ENCODE measurements at regions not wholly inside any gene's neighbourhood (a gene's known extent, or its start where the extent isn't known, plus 50 kb on each side); places are given as distances from the start of the nearest gene placed in this dataset.
"Not testable (repeated sequence)": the region's sequence is repeated elsewhere in the genome, so short reads cannot be mapped to it uniquely, and the experiment has no call there.

DNA sequence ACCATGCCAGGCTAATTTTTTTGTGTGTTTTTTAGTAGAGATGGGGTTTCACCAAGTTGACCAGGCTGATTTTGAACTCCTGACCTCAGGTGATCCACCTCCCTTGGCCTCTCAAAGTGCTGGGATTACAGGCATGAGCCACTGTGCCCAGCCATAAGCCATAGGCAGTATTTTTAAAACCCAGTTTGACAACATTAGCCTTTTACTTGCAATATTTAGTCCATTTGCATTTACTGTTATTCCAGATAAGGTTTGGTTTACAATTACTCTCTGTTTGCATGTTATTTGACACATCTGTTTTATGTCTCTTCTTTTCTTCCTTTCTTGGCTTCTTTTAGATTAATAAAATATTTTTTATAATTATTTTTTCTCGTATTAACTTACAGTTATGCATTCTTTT, 83.6 kb upstream of the EPHB3 start:
- no peak for DNase-seq (ENCODE audit: low read depth)

DNA sequence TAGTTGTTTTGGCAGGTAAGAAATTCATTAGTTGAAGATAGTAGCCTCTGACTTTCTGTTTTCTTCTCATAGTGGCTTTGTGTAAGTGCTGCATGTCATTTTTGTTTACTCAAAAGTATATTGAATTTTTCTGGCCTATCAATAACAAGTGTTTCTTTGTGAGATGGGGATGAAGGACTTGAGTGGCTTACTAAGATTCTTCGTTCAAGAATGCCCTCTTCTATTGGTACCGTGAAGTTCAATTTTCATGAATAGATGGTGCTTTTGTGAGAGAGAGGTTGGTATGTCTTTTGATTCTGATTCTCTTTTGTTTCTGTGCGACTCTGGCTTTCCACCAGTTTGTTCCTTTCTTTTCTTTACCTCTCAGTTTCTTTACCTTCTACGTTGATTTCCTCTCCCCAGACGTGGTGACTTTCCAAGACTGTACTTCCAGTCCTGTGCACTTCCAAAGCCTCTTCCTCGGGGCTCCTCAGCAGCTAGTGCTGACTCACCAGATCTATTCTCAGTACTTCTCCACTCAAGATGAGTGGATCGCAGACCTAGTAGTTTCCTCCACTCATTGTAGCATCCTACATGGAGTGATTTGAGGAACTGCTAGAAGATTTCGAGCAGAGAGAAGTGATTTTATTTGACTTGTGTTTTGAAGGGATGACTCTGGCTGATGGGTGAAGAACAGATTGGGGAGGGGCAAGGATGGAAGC, 82.0 kb upstream of the EPHB3 start:
- DNase-seq (ENCODE audit: low read depth), result no peak

DNA sequence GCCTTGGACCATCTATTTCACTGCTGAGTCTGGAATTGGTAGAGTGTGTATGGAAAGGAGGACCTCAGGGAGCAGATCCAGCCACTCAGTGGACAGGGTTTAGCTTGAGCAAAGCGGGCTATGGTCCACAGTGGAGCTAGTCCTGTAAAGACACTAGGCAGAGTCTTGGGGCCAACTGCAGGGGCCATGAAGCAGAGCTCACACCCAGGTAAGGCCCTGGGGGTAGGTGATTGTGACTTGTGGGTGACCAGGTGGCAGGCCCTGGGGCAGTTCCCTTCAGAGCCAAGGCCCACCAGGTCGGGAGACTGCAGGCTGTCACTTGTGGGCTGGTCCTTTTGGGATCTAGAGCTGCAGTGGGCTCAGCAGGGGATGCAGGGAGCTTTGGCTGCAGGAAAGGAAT, 80.8 kb upstream of the EPHB3 start:
- no peak for DNase-seq (ENCODE audit: low read depth)

DNA sequence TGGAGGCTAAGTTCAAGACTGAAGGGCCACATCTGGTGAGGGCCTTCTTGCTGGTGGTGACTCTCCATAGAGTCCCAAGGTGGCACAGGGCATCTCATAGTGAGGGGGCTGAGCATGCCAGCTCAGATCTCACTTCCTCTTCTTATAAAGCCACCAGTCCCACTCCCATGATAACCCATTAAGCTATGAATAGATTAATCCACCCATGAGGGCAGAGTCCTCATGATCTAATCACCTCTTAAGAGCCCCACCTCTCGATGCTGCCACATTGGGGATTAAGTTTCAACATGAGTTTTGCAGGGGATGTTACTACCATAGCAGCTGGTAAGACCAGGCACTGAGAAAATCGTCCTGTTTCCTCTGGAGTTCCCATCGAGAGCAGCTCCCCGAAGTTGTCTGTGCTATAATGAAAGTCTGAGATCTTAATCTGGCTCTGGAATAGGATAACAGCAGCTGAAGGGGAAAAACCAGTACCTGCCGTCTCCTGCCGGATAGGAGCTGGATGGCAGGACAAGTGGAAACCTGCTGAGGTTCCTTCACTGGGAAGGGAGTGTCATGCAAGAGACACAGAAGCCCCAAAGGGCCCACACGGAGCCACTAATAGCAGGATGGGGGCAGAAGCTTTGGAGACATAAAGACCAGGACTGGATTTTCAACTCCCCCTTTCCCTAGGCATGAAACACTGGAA, 79.5 kb upstream of the EPHB3 start:
- DNase-seq (ENCODE audit: low read depth), result no peak

DNA sequence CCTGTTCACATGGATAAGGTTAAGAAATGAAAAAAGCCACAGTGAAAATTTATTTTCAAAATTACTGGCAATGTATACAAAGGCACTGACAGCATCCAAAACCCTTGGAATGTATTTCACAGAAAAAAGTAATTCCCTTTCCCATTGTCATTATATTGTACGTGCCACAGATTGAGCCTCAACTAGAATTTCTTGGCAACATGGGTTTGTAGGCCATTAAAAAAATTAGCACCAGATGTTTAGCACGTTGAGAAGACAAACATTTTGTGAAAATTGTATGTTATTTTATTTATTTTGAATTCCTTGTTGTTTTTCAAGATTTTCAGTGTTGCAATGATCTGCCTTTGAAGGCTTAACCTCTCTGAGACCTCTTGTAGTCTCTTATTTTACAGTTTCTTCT, 76.3 kb upstream of the EPHB3 start:
- DNase-seq (ENCODE audit: low read depth), result no peak

DNA sequence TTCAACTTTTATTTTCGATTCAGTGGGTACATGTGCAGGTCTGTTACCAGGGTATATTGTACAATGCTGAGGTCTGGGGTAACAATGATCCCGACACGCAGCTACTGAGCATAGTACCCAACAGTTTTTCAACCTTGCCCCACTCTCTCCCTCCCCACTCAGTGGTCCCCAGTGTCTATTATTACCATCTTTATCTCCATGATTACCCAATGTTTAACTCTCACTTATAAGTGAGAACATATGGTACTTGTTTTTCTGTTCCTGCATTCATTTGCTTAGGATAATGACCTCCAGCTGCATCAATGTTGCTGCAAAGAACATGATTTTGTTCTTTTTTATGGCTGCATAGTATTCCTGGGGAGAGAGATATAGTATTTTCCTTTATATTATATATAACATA, 75.7 kb upstream of the EPHB3 start:
- no peak for DNase-seq (ENCODE audit: low read depth)

DNA sequence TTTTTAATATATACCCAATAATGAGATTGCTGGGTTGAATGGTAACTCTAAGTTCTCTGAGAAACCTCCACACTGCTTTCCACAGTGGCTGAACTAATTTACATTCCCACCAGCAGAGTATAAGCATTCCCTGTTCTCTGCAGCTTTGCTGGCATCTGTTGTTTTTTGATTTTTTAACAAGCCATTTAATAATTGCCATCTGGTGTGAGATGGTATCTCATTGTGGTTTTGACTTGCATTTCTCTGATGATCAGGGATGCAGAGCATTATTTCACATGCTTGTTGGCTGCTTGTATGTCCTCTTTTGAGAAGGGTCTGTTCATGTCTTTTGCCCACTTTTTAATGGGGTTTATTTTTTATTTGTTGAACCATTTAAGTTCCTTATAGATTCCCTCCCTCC, 75.0 kb upstream of the EPHB3 start:
- DNase-seq (ENCODE audit: low read depth), result no peak

DNA sequence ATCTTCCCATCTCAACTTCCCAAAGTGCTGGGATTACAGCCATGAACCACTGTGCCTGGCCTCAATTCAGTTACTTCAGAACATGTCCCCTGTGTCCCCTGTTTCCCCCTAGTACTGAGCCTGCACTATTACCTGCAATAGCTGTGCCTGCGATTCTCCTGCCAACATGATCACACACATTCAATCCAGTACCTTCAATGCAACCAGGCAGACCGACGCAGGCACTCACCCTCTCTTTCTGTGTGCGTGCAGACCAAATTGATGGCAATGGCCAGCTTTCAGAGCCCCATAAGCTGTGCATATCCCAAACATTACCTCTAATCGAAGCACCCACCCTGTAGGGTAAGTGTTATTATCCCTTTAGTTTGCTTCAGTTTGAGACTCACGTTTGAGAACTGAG, 73.0 kb upstream of the EPHB3 start:
- no peak for DNase-seq (ENCODE audit: low read depth)

DNA sequence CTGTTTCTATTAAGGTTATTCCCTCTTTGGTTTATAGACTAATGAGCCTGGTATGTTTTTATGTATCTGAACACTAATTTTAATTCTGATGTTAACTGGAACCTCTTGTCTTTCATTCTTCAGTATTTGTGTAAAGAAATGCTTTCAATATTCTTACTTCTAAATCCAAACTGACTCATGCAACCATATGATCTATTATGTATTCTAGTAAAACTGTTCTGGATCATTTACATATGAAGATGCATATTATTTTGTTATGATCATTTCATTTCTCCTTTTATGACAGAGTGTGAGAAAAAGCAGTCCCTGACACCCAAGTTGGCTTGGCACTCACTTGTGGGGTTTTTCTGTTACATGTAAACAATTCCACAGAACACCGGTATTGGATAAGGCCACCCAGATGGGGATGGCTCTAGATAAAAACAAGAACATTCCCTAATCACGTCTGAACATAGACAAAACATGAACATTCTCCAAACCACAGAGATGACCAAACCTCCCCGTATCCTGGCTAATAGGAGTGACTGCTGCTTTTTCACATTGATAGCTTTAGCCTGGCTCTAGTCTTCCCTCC, 72.2 kb upstream of the EPHB3 start:
- DNase-seq (ENCODE audit: low read depth), result no peak

DNA sequence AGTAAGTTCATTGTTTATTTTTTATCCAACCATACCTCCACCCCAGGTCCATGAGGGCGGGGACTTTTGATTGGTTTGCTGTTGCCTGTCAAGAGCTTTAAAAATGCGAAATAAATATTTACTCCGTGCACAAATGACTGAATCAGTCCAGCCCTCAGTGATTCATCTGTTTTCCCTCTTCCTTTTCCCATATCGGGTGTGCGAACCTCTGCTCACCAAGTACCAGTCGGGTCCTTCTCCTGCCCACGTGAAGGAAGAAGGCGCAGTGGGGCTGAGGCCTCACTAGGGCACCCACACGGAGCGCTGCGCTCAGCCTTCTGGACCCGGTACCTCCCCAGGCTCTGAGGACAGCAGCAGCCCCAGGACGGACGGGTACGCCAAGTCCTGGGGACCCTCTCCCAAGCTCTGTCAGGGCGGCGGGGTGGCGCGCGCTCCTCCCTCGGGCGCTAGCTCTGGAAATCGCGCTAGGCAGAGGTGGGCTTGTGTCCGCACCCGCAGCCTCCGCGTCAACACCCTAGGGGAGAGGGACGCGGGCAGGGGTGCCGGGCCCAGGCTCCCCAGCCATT, 70.5 kb upstream of the EPHB3 start:
- no peak for DNase-seq (ENCODE audit: low read depth)

DNA sequence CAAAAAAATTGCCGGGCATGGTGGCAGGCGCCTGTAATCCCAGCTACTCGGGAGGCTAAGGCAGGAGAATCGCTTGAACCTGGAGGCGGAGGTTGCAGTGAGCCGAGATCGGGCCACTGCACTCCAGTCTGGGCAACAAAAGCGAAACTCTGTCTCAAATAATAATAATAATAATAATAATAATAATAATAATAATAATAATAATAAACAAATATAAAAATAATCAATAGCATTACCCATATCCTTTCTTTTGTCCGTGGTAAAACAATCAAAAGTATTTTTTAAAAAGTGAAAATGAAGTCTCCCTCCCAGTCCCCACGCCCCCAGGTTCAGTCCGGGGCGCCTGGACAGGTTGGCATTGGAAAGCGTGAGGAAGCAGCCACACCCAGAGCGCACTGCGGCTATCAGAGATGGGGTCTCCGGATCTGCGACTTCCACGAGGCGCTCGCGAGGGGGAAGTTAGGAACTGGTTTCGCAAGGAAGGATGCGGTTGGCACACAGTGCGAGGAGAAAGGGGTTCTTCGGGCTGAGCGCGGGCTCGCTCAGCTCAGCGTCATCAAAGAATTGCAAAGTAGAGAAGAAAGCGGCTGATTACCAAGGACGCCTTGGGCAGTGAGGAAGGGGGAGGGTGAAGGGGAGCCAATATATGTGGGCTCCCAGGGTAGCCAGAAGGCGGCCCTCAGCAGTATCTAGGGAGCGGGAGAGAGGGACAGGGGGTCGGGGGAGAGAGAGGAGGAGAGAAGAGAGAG, 69.5 kb upstream of the EPHB3 start:
- DNase-seq (ENCODE audit: low read depth), result no peak

DNA sequence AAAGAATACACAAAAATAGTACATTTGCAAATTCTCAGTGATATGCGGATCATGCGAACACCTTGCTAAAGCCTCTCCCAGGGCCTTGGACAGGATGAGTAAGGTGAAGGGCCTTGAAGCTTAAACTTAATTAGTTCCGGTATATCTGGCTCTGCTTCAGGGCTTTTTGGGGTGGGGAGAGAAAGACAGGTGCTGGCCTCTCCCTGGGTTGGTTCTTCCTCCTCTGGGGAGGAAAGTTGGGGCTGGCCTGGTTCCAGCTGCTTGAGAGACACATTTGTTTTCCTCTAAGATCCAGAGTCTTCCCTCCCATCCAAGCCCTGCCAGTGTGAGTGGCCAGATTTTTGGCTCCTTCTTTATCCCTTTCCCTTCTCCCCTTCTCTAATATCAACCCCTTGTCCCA, 64.7 kb upstream of the EPHB3 start:
- DNase-seq (ENCODE audit: low read depth), result no peak

DNA sequence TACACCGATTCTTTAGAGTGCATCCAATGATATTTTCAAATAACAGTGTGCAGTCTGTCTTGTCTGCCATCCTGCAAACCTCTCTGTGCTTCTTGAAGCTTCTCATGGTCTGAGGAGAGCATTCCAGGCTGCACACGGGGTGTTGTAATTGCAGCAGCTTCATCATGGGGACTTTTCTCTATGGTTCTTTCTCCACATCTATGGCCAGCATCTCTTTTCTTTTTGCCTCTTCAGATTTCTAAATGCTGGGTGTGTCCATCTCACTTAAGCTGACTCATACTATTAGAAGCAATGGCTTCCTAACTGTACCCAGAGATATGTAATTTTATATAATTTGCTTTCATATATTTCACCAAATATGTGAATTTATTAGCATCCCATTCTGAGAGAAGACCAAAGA, 63.8 kb upstream of the EPHB3 start:
- no peak for DNase-seq (ENCODE audit: low read depth)

DNA sequence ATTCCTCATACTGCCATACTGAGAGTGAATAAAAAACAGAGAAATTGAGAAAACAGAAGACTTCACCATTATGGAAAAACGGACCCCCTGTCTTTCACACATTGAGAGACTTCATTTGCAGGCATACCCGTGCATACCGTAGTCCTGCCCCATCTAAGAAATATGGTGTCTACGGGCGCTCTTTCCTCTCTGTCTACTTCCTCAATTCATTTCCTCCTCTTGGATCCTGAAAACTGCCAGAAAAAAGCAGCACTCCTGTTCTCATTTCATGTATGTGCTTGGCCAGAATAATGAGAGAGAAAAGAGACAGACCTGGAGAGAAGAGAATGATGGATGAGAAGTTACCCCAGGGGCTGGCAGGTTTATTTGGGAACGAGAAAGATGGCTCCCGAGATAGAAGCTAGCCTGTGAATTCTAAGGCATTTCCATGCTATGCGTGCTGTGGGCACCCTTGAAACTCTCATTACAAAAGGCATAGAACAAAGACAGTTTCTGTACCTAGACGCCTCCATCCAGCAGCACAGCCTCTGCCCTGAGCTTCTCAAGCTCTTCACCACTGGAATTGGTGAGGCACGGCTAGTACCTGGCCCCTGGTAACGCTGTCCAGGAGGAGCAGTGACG, 62.5 kb upstream of the EPHB3 start:
- DNase-seq (ENCODE audit: low read depth), result no peak

DNA sequence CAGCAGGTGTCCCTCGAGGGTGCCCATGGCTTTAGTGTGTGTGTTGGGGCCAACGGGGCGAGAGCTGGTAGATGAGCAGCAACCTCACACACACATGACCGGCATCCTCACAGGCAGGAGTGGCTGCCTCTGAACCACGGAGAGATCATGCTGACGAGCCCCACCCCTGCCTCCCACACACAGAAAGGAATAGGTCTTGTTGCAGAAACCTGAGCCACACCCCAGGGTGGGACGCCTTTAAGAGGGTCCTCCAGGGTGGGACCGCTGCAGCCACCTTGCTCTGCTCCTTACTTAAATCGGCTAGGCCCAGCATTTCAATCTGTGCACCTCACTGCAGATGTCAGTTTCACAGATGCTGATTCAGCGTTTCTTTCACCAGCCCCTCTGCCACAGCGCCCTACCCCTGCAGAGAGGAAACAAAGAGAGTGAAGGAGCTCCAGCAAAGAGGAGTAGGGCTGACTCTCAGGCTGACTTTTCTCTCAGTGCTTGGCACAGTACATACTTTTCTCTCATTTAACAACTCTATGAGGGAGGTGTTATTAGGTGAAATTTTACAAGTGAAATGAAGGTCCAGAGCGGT, 61.2 kb upstream of the EPHB3 start:
- DNase-seq (ENCODE audit: low read depth), result no peak

DNA sequence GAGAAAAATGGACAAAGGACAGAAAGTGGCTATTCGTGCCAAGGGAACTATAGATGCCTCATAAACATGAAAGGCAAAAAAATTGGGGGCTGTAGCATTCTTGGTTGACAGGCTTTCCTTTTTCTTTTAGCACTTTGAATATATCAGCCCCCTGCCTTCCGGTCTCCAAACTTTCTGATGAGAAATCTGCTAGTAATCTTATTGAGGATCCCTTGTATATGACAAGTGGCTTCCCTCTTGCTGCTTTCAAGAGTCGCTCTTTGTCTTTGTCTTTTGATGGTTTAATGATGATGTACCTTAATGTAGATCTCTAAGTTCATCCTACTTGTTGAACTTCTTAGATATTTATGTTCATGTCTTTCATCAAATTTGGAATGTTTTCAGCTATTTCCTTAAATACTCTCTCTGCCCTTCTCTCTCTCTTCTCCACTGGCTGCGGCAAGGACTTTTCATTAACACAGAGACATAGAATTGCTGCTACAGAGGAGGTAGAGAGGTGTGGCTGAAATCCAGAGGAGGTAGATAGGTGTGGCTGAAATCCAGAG, 59.4 kb upstream of the EPHB3 start:
- no peak for DNase-seq (ENCODE audit: low read depth)

DNA sequence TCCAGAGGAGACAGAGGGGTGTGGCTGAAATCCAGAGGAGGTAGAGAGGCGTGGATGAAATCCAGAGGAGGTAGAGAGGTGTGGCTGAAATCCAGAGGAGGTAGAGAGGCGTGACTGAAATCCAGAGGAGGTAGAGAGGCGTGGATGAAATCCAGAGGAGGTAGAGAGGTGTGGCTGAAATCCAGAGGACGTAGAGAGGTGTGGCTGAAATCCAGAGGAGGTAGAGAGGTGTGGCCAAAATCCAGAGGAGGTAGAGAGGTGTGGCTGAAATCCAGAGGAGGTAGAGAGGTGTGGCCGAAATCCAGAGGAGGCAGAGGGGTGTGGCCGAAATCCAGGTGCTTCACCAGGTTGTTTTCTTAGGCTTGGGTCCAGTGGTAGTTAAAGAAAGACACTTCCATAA, 58.7 kb upstream of the EPHB3 start:
- DNase-seq (ENCODE audit: low read depth), result not testable (repeated sequence)

DNA sequence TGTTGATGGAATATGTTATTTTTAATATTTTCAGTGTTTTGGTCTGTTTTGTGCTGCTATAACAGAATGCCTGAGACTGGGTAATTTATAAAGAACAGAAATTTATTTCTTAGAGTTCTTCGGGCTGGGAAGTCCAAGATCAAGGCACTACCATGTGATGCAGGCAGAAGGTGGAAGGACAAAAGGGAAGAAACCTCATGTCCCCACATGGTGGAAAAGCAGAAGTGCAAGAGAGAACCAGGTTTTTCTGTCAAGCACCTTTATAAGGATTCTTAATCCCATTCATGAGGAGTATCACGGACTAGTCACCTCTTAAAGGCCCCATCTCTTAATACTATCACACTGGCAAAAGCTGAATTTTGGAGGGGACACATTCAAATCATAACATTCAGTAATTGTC, 57.9 kb upstream of the EPHB3 start:
- DNase-seq (ENCODE audit: low read depth), result no peak

DNA sequence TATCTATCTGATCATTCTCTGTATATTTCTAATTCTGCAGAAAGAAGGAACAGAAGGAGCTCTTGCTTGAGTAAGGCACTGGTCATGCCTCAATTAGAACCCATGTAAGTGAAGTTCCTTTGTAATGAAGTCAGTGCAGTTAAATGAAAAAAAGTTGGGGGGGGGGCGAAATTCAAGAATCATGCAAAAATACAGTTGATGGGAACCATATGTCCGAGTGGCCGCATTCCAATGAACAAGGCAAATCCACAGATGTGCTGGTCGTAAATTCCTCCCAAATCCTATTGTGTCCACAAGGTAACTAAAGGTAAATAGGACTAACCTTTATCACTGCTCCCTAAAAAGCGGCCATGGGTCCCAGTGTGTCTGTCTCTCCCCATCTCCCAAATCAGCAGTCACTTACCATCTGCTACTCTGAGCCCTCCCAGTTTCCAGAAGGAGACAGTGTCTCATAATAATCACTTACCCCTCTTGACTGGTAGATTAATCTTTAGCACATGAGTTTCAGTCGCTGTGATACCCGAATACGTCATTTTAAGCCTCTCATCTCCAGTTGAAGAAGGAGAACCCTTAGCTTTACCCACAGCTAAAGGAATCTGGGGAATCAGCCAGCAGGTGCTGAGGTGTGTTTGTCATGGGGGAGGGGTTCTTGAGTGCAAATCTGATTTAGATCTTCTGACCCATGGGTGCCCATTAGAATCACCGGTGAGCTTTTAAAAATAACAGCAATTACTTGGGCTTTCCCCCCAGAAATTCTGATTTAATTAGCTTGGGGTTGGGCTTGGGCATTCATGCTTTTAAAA, 56.3 kb upstream of the EPHB3 start:
- no peak for DNase-seq (ENCODE audit: low read depth)

DNA sequence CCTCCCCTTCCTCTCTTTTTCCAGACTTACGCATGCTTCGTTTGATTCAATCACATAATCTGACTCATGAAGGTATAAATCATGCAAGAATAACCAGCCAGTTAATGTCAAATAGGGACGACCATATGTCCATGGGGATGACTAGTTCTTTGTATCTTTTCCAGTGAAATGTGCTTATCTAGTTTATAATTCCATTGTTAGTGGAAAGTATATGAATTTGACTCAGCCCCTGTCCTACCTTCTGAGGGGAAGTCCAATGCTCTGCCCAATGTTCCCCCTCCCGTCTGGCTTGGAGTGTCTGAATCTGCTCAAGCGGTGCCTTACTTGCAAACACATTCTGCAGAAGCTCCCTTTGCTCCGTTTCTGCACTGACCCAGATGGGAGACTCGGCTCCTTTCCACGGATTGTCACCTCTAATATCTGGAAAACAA, 55.0 kb upstream of the EPHB3 start:
- no peak for DNase-seq (ENCODE audit: low read depth)

DNA sequence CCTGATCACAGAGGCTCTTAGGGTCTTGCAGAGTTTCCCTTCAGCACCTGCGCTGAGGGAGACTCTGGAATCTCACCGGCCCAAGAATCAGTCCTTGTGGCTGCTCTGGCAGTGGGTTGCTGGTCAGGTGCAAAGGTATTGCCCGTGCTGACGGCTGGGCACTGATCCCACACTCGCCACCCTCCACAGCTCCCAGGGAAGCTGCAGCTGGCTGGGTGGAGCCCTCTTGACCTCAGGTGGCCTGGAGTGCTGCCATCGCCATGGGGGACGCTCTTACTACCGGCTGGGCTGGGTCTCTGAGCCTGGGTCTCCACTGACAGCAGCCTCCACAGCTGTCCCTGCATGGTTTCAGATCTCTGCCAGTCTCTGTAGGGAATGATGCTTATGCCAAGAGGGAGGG, 52.6 kb upstream of the EPHB3 start:
- no peak for DNase-seq (ENCODE audit: low read depth)
